GM21786 (cell line): ENCODE measurements at regions not wholly inside any gene's neighbourhood (a gene's known extent, or its start where the extent isn't known, plus 50 kb on each side); places are given as distances from the start of the nearest gene placed in this dataset.
"Not testable (repeated sequence)": the region's sequence is repeated elsewhere in the genome, so short reads cannot be mapped to it uniquely, and the experiment has no call there.

Source experiments
- ATAC-seq: cut with Tn5 transposase; IDR thresholded peaks from one replicate; pipeline ENCODE4 v1.9.1; 2021; ENCODE audit not compliant: unreplicated experiment

GRCh38 chr13:79896851-79897250 lies 415.9 kb downstream of the NDFIP2 start:
- ATAC-seq = no peak

- ATAC-seq = no peak
Observed at GRCh38 chr13:79895416-79895815, 414.5 kb downstream of the NDFIP2 start.

GRCh38 chr13:79887278-79887677 lies 406.3 kb downstream of the NDFIP2 start:
- ATAC-seq = not testable (repeated sequence)

GRCh38 chr13:79886601-79887000 lies 405.6 kb downstream of the NDFIP2 start:
- ATAC-seq = no peak

- no peak for ATAC-seq
Observed at GRCh38 chr13:79884890-79885289, 403.9 kb downstream of the NDFIP2 start.

GRCh38 chr13:79883216-79883615 lies 402.3 kb downstream of the NDFIP2 start:
- no peak for ATAC-seq

GRCh38 chr13:79880818-79881217 lies 399.9 kb downstream of the NDFIP2 start:
- no peak for ATAC-seq

GRCh38 chr13:79874396-79875360 lies 393.7 kb downstream of the NDFIP2 start:
- no peak for ATAC-seq

- ATAC-seq = no peak
Observed at GRCh38 chr13:79871594-79871993, 390.6 kb downstream of the NDFIP2 start.

GRCh38 chr13:79870766-79871165 lies 389.8 kb downstream of the NDFIP2 start:
- no peak for ATAC-seq

- no peak for ATAC-seq
Observed at GRCh38 chr13:79870123-79870522, 389.2 kb downstream of the NDFIP2 start.

GRCh38 chr13:79869326-79869725 lies 388.4 kb downstream of the NDFIP2 start:
- ATAC-seq = no peak

- ATAC-seq = no peak
Observed at GRCh38 chr13:79867254-79867653, 386.3 kb downstream of the NDFIP2 start.

- ATAC-seq = no peak
Observed at GRCh38 chr13:79866436-79866835, 385.5 kb downstream of the NDFIP2 start.

- ATAC-seq = no peak
Observed at GRCh38 chr13:79862515-79862914, 381.6 kb downstream of the NDFIP2 start.

- no peak for ATAC-seq
Observed at GRCh38 chr13:79861731-79862130, 380.8 kb downstream of the NDFIP2 start.

GRCh38 chr13:79860791-79861190 lies 379.8 kb downstream of the NDFIP2 start:
- no peak for ATAC-seq

GRCh38 chr13:79859756-79860155 lies 378.8 kb downstream of the NDFIP2 start:
- ATAC-seq = no peak

GRCh38 chr13:79853251-79853650 lies 372.3 kb downstream of the NDFIP2 start:
- no peak for ATAC-seq

- ATAC-seq = no peak
Observed at GRCh38 chr13:79851318-79851717, 370.4 kb downstream of the NDFIP2 start.

- no peak for ATAC-seq
Observed at GRCh38 chr13:79847882-79848592, 367.1 kb downstream of the NDFIP2 start.

- no peak for ATAC-seq
Observed at GRCh38 chr13:79846386-79846785, 365.4 kb downstream of the NDFIP2 start.
